HG03060 (cell line): ENCODE measurements at regions not wholly inside any gene's neighbourhood (a gene's known extent, or its start where the extent isn't known, plus 50 kb on each side); places are given as distances from the start of the nearest gene placed in this dataset.

Experiments
- ATAC-seq: cut with Tn5 transposase; IDR thresholded peaks from one replicate; pipeline ENCODE4 v1.9.1; 2021; ENCODE audit warnings: low read depth, moderate number of reproducible peaks; ENCODE audit not compliant: unreplicated experiment

GRCh38 chr1:229759586-229759985 is 133.5 kb downstream of the URB2 start:
- ATAC-seq, result no peak

DNA sequence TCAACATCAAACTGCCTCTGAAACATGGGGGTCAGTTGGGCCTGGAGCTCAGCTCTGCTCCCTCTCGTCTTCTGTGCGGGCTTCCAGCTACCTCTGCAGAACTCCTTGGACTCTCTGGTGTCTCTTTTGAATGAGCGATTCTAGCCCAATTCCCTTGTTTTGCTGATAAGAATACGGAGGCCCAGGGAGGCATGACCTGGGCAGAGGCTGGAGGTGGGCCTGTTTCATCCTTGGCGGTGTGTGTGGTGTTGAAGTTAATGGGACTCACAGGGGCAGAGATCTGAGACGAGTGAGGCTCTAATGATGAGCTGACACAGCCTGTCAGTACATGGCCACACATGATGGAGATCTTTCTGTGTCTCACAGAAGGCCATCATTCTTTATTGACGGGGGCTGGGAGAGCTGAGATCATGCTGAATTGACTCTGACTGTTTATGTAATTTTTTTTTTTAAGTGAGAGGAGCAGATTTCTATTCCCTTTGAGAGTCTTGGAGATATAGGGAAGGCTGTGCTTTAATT is 134.5 kb downstream of the URB2 start:
- ATAC-seq, result no peak

DNA sequence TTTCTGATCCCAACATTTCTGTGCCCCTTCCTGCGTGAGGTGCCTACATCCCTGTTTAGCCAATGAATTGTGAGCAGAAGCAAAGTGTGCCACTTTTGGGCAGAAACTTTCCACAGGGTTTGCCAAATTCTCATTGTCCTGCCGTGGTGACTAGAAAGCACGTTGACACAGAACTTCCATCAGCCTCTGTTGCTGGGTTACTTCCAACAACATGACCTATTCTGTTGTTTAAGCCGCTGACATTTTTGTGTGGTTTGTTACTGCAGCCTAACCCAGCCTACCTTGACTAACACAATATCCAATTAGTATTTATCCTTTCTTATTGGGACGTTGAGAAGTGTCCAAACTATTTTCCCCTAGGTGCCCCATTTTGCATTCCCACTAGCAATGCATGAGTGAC is 136.8 kb downstream of the URB2 start:
- no peak for ATAC-seq

- no peak for ATAC-seq
These were observed 142.2 kb downstream of the URB2 start for GRCh38 chr1:229768232-229768631.

DNA sequence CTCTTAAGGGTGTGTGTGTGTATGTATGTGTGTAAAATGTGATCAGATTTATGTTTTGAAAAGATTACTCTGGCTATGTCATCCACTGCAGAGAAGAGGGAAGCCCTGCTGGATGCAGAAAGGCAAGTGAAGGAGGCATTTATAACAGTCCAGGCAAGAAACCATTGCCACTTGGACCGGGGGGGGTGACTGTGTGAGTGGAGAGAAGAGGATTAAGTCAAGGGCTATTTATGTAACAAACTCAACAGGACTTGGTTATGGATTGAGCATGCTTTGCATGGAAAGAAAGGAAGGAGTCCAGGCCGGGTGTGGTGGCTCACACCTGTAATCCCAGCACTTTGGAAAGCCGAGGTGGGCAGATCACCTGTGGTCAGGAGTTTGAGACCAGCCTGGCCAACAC is 143.0 kb downstream of the URB2 start:
- ATAC-seq, result no peak

- no peak for ATAC-seq
These were observed 143.8 kb downstream of the URB2 start for GRCh38 chr1:229769809-229770208.

DNA sequence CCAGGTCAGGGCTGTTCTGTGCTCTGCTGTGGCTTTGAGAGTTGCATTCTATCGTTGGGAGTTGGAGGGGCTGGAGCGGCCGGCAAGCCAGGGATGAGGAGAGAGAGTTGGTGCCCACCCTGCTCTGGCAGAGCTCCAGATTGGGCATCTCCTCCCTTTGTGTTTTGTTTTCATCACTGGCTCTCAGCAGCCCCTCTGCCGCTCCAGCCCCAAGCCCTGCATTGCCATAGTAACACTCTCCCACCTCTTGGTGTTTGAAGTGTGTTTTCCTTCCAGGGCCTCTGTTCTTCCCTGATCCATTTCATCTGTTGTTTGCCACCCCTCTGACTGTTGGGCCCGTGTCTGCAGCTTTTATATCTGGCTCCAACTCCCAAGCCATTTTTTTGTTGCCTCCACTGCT is 152.7 kb downstream of the URB2 start:
- no peak for ATAC-seq

- ATAC-seq, result no peak
These were observed 155.4 kb downstream of the URB2 start for GRCh38 chr1:229781453-229781852.

DNA sequence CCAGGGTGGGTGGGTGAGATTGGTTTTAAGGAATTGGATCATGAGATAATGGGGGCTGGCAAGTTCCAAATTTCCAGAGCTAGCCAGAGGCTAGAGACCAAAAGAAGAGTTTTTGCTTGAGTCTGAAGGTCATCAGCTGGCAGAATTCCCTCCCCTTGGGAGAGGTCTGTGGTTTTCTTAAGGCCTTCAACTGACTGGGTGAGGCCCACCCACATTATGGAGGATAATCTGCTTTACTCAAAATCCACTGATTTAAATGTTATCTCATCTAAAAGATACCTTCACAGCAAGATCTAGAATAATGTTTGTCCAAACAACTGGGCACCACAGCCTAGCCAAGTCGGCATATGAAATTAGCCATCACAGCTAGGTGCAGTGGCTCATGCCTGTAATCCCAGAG is 156.4 kb downstream of the URB2 start:
- no peak for ATAC-seq

GRCh38 chr1:229784834-229785233 is 158.8 kb downstream of the URB2 start:
- ATAC-seq, result no peak

DNA sequence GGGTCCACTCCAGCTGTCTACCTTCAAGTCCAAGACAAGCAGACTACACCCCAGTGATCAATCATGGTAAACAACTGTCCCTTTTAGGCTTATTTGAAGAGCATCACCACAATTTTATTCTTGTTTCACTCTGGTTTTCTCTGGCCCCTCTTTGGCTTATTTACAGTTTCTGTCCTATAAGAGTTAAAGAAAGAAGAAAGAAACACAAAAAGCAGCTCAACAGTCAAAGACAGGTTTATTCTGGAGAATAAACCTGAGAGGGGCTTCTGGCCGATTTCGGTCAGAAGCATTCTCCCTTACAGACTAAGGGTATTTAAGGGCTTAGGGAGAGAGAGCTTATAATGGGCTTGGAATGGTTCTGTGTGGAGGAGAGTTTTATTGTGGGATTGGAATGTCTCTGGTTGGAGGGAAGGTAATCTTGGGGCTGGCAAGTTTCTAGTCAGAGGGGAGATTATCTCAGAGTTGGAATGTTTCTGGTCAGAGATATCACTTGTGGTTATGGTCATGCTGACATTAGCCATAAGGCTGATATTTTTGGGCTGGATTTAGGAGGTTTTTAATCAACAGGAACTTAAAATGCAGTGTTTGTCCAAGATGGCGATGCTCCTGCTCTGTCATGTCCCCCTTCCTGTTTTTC is 161.0 kb downstream of the URB2 start:
- ATAC-seq, result no peak

DNA sequence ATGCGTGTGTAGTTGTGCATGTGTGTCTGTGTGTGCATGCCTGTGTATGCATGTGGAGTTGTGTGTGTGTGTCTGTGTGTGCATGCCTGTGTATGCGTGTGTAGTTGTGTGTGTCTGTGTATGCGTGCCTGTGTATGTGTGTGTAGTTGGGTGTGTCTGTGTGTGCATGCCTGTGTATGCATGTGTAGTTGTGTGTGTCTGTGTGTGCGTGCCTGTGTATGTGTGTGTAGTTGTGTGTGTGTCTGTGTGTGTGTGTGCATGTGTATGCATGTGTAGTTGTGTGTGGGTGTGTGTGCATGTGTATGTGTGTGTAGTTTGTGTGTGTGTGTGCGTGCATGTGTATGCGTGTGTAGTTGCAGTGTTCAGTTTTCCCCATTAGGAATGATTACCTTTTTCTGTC is 162.0 kb downstream of the URB2 start:
- ATAC-seq, result no peak

DNA sequence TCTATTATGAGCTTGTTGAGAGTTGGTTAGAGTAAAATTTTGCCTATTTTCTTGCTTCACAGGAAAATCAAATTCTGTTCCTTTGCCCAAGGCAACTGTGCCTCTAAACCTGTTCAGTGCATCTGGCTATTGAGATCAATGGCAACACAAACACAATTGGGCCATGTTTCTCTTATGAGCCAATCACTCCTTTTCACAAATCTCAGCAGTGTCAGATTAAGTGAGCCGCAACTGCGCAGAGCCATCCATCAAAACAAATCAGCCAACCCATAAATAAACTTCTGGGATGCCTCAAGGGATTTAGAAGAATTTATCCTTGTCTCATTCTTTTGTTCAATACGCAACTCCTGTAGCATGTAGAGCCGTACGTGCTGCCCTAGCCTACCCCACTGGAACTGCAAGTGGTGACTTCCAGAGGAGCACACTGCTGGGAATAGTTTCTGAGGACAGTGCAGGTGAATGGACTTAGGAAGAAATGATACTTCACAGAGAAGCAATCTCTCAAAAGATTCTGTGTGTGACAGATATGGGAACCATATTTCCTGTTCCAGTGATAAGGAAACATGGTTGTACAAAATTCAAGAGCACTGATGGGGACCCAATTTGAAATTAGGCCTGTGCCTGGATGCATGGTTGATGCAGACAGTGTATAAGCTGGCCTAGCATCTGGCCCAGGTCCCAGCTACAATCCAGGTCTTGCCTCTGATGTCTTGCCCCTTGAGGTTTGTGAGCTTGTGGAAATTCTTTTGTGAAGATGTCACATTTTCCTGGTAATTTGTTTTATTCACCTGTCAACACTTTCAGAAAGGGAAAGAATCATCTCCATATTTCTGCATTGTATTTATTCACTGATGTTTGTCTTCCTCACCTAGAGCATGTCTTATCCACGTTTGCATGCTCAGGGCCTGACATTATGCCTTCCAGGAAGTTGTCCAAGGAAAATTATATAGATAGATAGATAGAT is 166.2 kb downstream of the URB2 start:
- ATAC-seq, result no peak

DNA sequence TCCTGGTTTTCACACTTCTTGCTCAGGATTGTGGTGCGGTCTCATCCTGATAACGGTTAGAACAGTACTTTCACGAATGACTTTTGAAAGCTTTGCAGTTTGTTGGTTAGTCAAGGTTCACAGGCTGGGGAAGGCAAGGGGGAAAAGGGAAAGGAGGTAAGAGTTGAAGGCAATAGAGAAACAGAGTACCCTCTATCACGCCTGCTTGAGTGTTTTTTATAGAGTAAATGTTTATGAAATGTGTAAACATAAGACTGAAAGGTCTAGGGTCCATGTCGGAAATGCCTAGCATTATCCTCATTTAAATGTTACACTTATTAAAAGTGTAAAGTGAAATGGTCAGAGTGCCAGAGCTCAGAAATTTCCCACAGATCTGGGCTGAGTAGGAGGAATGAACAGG is 167.4 kb downstream of the URB2 start:
- ATAC-seq, result no peak

- no peak for ATAC-seq
These were observed 172.5 kb downstream of the URB2 start for GRCh38 chr1:229798558-229798957.

- no peak for ATAC-seq
These were observed 177.7 kb downstream of the URB2 start for GRCh38 chr1:229803626-229804217.

DNA sequence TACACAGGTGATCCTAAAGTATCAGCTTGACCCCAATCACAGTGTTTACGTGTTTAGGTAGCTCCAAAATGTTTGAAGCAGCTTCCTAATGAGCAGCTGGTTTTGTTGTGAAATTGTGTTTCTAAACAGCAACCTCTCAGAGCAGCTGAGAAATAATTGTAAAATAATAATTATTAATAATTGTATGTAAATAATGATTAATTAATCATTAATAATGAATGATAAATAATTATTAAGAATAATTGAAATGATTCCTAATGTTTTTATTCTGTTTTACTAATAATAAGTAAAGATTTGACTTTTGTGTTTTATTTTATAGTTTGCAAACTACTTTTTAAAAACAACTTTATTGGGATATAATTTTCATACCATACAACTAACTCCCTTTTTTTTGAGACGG is 182.2 kb downstream of the URB2 start:
- no peak for ATAC-seq

- no peak for ATAC-seq
These were observed 184.1 kb downstream of the URB2 start for GRCh38 chr1:229810140-229810539.

DNA sequence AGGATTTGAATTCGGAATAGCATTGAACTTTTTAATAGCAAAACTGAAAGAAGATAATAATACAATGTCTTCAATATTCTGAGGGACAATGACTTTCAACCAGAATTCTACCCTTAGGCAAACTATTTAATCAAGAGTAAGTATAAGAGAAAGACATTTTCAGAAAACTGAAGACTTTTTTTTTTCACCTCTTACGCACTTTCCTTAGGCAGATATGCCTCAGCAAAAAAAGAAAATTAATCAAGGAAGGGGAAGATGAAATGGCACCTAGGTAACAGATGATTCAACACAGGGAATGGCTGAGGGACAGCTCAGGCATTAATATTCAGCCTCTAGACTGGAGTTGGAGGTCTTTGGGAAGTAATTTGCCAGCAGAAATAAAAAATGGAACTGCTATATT is 184.9 kb downstream of the URB2 start:
- no peak for ATAC-seq

- ATAC-seq, result no peak
These were observed 186.1 kb downstream of the URB2 start for GRCh38 chr1:229812148-229812547.

DNA sequence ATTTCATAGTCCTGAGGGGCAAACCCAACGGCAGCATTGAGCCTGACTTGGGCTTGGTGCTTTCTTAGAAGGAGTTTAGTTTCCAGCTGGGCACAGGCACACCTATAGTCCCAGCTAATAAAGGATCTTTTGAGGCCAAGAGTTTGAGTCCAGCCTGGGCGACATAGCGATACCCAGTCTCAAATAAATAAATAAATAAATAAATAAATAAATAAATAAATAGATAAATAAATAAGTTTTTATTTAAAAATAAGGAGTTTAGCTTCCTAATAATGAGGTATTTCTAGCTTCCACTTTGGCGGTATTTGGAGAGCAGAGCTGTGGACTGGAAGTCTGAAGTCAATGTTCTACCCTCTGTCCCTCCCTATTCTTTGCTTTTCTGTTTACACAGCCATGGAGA is 186.6 kb downstream of the URB2 start:
- ATAC-seq, result no peak
